ENCODE measurements at regions not wholly inside any gene's neighbourhood (a gene's known extent, or its start where the extent isn't known, plus 50 kb on each side); places are given as distances from the start of the nearest gene placed in this dataset.
A peak's percentile ranks its signal among the peaks of the same experiment; 100 is the strongest.
"Not testable (repeated sequence)": the region's sequence is repeated elsewhere in the genome, so short reads cannot be mapped to it uniquely, and the experiment has no call there.

- not testable (repeated sequence) for DNase-seq
Observed at GRCh38 chr1:66424530-66424929, 109.4 kb upstream of the SGIP1 start.

- no peak for DNase-seq
Observed at GRCh38 chr1:66426239-66426853, 107.6 kb upstream of the SGIP1 start.

GRCh38 chr1:66430815-66431214 lies 103.1 kb upstream of the SGIP1 start:
- DNase-seq = not testable (repeated sequence)

GRCh38 chr1:66431999-66432398 lies 102.0 kb upstream of the SGIP1 start:
- DNase-seq = no peak

GRCh38 chr1:66433611-66434010 lies 100.3 kb upstream of the SGIP1 start:
- DNase-seq = no peak

- no peak for DNase-seq
Observed at GRCh38 chr1:66434096-66434495, 99.9 kb upstream of the SGIP1 start.

- no peak for DNase-seq
Observed at GRCh38 chr1:66435541-66435940, 98.4 kb upstream of the SGIP1 start.

GRCh38 chr1:66436378-66437135 lies 97.4 kb upstream of the SGIP1 start:
- peak; percentile 17 for DNase-seq

- DNase-seq = no peak
Observed at GRCh38 chr1:66437136-66437401, 96.9 kb upstream of the SGIP1 start.

GRCh38 chr1:66438062-66438461 lies 95.9 kb upstream of the SGIP1 start:
- DNase-seq = no peak

- no peak for DNase-seq
Observed at GRCh38 chr1:66438501-66438900, 95.5 kb upstream of the SGIP1 start.

GRCh38 chr1:66439031-66439740 lies 94.8 kb upstream of the SGIP1 start:
- DNase-seq = no peak

- DNase-seq = no peak
Observed at GRCh38 chr1:66443793-66444192, 90.2 kb upstream of the SGIP1 start.

GRCh38 chr1:66444438-66445265 lies 89.3 kb upstream of the SGIP1 start:
- no peak for DNase-seq

GRCh38 chr1:66445492-66446181 lies 88.3 kb upstream of the SGIP1 start:
- no peak for DNase-seq

- DNase-seq = no peak
Observed at GRCh38 chr1:66446261-66447001, 87.5 kb upstream of the SGIP1 start.

- DNase-seq = no peak
Observed at GRCh38 chr1:66450043-66450514, 83.9 kb upstream of the SGIP1 start.

- no peak for DNase-seq
Observed at GRCh38 chr1:66450847-66451246, 83.1 kb upstream of the SGIP1 start.

- no peak for DNase-seq
Observed at GRCh38 chr1:66452162-66452561, 81.8 kb upstream of the SGIP1 start.

GRCh38 chr1:66452982-66453381 lies 81.0 kb upstream of the SGIP1 start:
- no peak for DNase-seq

- DNase-seq = no peak
Observed at GRCh38 chr1:66455446-66455845, 78.5 kb upstream of the SGIP1 start.

GRCh38 chr1:66460776-66461175 lies 73.2 kb upstream of the SGIP1 start:
- no peak for DNase-seq

All from GOT3 (cell line).